NCI-H2107 (cell line): ENCODE measurements at regions not wholly inside any gene's neighbourhood (a gene's known extent, or its start where the extent isn't known, plus 50 kb on each side); places are given as distances from the start of the nearest gene placed in this dataset.

Experiments used
- DNase-seq: peaks from one replicate; lab custom pipeline; 2025; lab: John Stamatoyannopoulos, UW

DNA sequence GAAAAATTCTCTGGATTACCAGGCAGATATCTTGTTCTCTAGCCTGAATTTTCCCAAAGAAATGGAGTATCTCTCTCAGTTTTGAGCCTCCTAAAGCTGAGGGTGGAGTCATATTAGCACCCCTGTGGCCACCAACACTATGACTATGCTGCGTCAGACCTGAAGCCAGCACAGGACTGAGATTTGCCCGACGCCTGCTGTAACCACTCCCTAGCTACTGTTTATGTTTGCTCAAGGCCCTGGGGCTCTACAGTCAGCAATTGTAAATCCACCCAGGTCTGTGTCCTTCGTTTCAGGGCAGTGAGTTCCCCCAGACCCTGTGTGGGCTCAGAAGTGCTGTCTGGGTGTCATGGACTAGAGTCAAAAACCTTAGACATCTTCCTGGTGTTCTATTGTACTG, 61.4 kb downstream of the ZXDA start:
- no peak for DNase-seq

DNA sequence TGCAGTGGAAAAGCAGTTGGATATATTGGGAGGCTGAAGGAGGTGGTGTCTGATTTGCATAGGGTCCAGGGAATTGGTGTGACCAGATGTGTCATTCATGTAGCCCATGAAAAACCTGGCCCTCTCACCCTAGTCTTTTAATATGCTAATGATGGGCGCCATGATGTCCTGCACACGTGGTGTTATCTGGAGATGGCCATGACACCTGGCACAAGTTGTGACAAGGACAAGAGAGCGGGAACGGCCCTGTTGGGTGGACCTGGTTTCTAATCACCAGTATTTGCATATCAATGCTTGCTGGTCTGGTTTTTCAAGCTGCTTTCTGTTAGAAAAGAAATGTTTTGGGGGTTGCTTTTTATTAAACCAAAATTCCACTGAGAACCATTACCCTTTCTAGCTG, 87.4 kb downstream of the ZXDA start:
- no peak for DNase-seq

DNA sequence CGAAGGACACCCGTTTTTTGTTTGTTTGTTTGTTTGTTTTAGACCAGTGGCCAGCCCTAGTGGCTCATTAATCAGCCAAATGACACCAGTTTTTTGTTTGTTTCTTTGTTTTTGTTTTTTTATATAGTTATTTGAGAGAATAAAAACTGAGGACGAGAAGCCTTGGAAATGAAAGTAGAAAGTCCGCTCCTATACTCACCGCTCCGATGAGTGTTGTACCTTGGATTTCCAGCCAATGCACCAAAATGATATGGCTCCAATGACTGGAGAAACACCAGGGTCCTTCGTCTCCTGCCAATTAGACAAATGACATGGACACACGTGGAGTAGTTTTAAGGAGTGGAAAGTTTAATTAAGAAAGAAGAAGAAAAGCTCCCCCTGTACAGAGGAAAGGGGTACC, 87.9 kb downstream of the ZXDA start:
- DNase-seq: no peak

DNA sequence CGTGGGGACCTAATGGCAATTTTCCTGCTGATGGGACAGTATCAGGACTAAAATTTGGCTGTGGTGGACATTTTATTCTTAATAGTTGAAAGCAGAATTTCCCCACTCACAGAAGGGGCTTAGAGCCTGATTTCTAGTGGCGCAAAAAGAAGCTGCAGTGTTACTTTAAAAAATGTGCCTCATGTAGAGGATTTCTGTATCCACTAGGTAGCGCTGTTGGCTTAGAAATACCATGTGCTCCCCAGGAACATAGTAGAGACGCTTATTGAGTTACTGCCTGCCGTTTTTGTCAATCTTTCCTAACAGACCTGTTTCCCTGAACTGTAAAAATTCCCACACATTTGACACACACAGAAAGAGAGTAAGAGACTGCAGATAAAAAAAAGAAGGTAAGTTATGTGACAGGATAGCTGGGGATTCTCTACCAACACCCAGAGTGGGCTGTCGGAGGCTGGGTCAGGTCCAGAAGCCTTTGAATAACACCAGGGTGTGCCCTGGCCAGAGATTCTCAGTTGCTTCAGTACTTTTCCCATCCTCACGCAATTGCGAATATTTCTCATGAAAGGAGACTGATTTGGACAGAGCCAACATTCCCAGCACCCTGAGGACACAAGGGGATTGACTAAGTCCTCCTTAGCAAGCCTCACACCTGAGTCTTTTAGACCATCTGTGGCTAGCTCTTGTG, 88.4 kb downstream of the ZXDA start:
- DNase-seq: peak; percentile 67

DNA sequence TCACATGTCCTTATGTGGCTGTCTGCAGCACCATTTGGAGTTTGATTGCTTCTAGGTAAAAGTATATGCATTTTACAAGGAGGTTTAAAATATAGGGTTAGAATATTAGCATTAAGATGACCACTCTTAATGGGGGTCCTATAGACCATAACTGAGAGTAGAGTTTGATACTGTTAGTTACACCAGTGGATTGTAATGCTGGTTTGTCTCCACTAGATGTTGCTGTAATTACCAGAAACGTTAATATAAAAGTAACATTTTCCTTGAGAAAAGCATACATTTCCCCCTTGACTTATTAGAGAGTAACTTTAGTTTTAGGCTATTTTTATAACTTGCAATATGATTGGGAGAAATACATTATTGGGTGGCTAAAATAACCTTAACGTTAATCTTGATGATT, 93.0 kb downstream of the ZXDA start:
- no peak for DNase-seq

DNA sequence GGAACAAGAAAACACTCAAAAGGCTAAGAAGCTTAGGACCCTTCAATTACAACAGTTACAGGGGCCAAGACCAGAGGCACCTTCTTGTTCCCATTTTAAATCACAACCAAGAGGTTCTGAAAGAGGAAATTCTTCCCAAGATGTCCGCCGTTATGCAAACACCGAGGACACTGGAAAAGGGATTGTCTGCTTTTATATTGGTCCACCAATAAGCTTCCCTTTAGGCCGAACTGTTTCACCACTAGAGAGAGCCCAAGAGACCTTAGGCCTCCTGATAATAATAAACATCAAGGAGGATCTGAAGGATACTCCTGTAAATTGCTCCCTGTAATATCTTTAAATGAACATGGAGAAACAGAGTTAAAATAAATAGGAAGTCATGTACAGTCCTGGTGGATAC, 92.6 kb upstream of the NLRP2B start:
- no peak for DNase-seq

DNA sequence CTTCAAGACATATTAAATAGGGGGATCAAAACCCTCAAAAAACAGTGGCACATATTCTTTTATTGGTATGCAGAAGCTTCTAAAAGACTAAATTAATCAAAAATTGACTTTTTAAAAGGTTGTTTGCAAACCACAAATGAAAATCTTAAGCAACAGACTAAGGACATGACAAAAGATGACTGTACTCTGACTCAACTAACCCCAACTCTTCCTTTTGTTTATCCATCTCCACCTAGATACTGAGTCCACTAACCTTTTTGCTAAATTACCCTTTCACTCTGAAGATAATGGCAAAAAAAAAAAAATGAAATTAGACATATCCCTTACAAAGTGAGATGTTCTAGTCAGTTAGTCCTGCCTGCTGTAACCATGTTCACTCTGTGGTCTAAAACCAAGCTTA, 91.6 kb upstream of the NLRP2B start:
- no peak for DNase-seq

DNA sequence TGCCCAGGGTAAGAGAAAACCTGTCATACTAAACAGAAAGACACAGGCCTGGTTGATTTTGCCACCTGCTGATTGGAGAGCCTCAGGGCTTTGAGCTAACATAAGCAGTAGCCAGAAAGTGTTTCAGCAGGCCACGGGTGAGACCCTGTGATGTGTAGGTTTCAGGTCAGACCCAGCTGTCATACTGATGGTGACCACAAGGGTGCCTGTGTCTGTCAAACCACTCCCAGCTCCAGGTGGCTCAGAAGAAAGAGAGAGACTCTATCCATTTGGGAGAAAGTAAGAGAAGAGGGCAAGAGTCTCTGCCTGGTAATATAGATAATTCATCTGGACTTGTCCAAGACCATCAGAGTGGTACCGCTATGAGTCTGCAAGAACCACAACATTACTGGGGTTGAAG, 72.8 kb upstream of the NLRP2B start:
- DNase-seq: no peak

DNA sequence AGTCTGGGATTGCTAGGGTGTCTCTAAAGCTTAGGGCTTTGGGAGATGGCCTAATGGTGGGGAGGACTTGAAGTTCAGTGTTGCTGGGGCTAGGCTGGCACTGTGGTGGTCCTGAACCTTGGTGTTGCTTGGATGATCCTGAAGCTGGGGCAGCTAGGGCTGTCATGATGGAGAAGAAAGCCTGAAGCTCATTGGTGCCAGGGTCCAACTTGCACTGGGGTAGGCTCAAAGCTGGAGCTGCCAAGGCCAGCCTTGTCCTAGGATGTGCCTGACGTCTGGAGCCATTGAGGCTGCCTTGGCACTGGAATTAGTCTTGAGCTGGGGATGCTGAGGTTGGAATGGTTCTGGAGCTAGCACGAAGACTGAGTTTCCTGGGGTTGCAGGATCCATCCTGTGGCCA, 61.0 kb upstream of the NLRP2B start:
- DNase-seq: no peak

DNA sequence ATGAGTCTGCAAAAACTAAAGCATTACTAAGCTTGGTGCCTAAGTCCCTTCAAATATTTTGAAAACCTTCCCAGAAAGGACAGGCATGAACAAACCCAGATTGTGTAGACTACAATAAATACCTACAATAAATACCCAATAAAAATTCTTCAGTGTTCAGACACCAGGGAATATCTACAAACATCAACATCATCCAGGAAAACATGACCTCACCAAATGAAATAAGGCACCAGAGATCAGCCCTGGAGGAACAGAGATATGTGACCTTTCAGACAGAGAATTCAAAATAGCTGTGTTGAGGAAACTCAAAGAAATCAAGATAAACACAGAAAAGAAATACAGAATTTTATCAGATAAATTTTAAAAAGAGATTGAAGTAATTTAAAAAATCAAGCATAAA, 57.8 kb upstream of the NLRP2B start:
- DNase-seq: no peak
